Heart right ventricle (tissue), 16 donors: ENCODE measurements at regions not wholly inside any gene's neighbourhood (a gene's known extent, or its start where the extent isn't known, plus 50 kb on each side); places are given as distances from the start of the nearest gene placed in this dataset.

ENCODE experiments used
- ATAC-seq, 8 donors: fragments of 200-7000 bp; cut with Tn5 transposase; one replicate each; pipeline ENCODE4 v1.9.1; 2020; ENCODE audit warnings: mild to moderate bottlenecking in 8 of 8, moderate library complexity in 8 of 8, moderate number of reproducible peaks in 1 of 8
- DNase-seq, 2 donors: peaks; one replicate each; pipeline ENCODE4 v3.0.0-alpha.2; 2020
- H3K27ac ChIP-seq, 10 donors: fragments of 200-600 bp; sonication (generic) in 2 of 10; one replicate each; pipeline versions ENCODE4 v1.5.0 to v1.8.0; 2020 to 2022; ENCODE audit warnings: mild to moderate bottlenecking in 3 of 10
- H3K27me3 ChIP-seq, 7 donors: fragments of 200-600 bp; one replicate each; pipeline ENCODE4 v1.8.0; 2021 to 2022; ENCODE audit warnings: mild to moderate bottlenecking in 2 of 7
- H3K36me3 ChIP-seq, 9 donors: fragments of 200-600 bp; sonication (generic) in 1 of 9; one replicate each; pipeline versions ENCODE4 v1.5.0 to v1.8.0; 2020 to 2022; ENCODE audit warnings: mild to moderate bottlenecking in 2 of 9
- H3K4me1 ChIP-seq, 9 donors: fragments of 200-600 bp; sonication (generic) in 1 of 9; one replicate each; pipeline versions ENCODE4 v1.5.0 to v1.8.0; 2020 to 2022; ENCODE audit warnings: mild to moderate bottlenecking in 4 of 9
- H3K4me3 ChIP-seq, 10 donors: fragments of 200-600 bp; sonication (generic) in 2 of 10; one replicate each; pipeline versions ENCODE4 v1.5.0 to v1.8.0; 2020 to 2022; ENCODE audit warnings: mild to moderate bottlenecking in 7 of 10, moderate library complexity in 2 of 10
- H3K9me3 ChIP-seq, 11 donors: fragments of 200-600 bp in 10 of 11; sonication (generic) in 2 of 11; one replicate each; pipeline versions ENCODE4 v1.5.0 to v1.8.0; 2013 to 2022; ENCODE audit warnings: mild to moderate bottlenecking in 2 of 11, control low read depth in 1 of 11, moderate library complexity in 1 of 11
- CTCF ChIP-seq, 9 donors: fragments of 200-600 bp; sonication (generic) in 2 of 9; IDR thresholded peaks; one replicate each; pipeline versions ENCODE4 v1.5.0 to v1.8.0; 2021 to 2022; ENCODE audit warnings: antibody characterized with exemption in 9 of 9, mild to moderate bottlenecking in 5 of 9, moderate library complexity in 1 of 9
- WGBS, 2 donors: extraction: QIAGEN DNeasy Blood & Tissue Kit; methylation state at CpG; one replicate each; pipeline ENCODE4 v1.1.7; 2013; ENCODE audit warnings: inconsistent platforms in 1 of 2; 5-methylcytosine and 5-hydroxymethylcytosine counted together
- intact Hi-C, 10 donors: fragments of 100-400 bp; cut with DNase I; formaldehyde crosslinking; loops; one replicate each; pipeline versions ENCODE4 v1.11.1 to v1.14.2; 2022
- donor health status: Arrhythmogenic right ventricular cardiomyopathy.
- donor health status: ischemic (EF 13 %, LVEDD 7.1; RV severe dilation, severe dysfunction).
- donor health status: healthy with polysubstance abuse.
- donor health status: DM: no; HTN: yes; CAD: no.
- donor health status: DM: no; HTN: no; CAD: no.
- donor health status: ischemic (EF 25% LVEDD 6.9; RV normal size, moderate dysfunction).
- donor health status: ischemic (EF 25% LVEDD 5.7; RV mildly dilated, moderate dysfunction).
- donor health status: healthy.
- donor health status: DM: yes; HTN: yes; CAD: no.
- donor health status: Ischemic cardiomyopathy.
- donor health status: ischemic (EF 35%, LVEDD 5.7; RV mildly dilated, moderate dysfunction).
- donor health status: nonischemic (EF 11% LVEDD 7.7; RV severe dilation, severe dysfunction).
- donor health status: DM: yes; HTN: yes; CAD: no.
- donor health status: PGD.
- donor health status: ischemic (EF 29% LVEDD 5.4; RV normal size, mild dysfunction).
- donor health status: nonischemic (EF 23%, LVEDD 6.1; RV moderate dilation, normal function).

DNA sequence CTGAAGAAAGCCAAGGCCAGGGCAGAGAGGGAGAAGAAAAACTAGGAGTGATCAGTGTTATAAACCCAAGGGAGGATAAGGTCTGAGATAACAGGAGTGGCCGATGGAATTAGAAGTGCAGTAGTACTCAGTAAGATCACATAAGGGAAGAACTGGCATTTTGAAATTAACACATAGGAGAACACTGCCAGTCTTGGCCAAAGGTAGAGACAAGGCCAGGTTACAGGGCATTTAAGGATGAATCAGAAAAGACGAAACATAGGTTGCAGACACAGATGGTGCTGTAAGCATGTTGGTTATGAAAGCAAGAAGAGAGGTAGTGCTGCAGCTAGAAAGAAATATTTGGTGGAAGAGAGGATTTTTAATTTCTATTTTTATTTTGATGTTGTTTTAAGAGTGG lies 278.9 kb upstream of the SNX7 start:
- DNase-seq: no peak
- intact Hi-C loops: no loop called here
- Histone ChIP-seq H3K36me3 (no peaks in the 10 kb centered on the region), H3K27ac (no peak overlapping the region), H3K27me3 (no peaks in the 10 kb centered on the region), H3K9me3 (no peaks in the 10 kb centered on the region), H3K4me1 (peaks cover 0 to 12% (median 0%) of the 10 kb centered on the region in 9 donors), H3K4me3 (no peak overlapping the region)
- no peak for TF ChIP-seq CTCF (IDR thresholded peaks at IDR 0.05)
- 62 to 66% methylated on average over 2 of the region's 2 CpGs for WGBS, 2 donors
- no peak for ATAC-seq

DNA sequence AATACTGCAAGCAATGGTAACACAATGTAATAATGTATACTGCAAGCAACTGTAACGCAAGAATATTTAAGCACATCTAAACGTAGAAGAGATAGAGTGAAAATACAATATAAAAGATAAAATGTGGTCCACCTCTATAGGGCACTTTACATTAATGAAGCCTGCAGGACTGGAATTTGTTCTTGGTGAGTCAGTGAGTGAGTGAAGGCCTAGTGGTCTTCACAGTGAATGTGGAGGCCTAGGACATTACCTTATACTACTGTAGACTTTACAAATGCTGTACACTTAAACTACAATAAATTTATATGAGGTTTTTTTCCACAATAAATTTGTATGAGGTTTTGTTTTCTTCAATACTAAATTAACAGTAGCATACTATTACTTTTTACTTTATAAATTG lies 287.4 kb upstream of the SNX7 start:
- intact Hi-C loops: no loop called here
- H3K27me3 ChIP-seq: no peaks in the 10 kb centered on the region
- DNase-seq (no peak), ATAC-seq (no peak)
- no peak overlapping the region for H3K4me3 ChIP-seq
- H3K4me1 ChIP-seq: no peaks in the 10 kb centered on the region
- no peaks in the 10 kb centered on the region for H3K9me3 ChIP-seq
- H3K36me3 ChIP-seq: no peaks in the 10 kb centered on the region
- H3K27ac ChIP-seq: no peak overlapping the region
- 95% methylated on average over 2 of the region's 2 CpGs for WGBS, 2 donors
- TF ChIP-seq CTCF (IDR thresholded peaks at IDR 0.05): no peak

GRCh38 chr1:98373056-98373455 lies 288.5 kb upstream of the SNX7 start:
- DNase-seq (no peak), ATAC-seq (no peak)
- H3K9me3 ChIP-seq: no peaks in the 10 kb centered on the region
- intact Hi-C loops: no loop called here
- 76 to 94% methylated on average over 2 of the region's 2 CpGs for WGBS, 2 donors
- H3K4me1 ChIP-seq: no peaks in the 10 kb centered on the region
- TF ChIP-seq CTCF (IDR thresholded peaks at IDR 0.05): no peak
- H3K27me3 ChIP-seq: no peaks in the 10 kb centered on the region
- H3K36me3 ChIP-seq: no peaks in the 10 kb centered on the region
- no peak overlapping the region for H3K27ac ChIP-seq
- H3K4me3 ChIP-seq: no peak overlapping the region

DNA sequence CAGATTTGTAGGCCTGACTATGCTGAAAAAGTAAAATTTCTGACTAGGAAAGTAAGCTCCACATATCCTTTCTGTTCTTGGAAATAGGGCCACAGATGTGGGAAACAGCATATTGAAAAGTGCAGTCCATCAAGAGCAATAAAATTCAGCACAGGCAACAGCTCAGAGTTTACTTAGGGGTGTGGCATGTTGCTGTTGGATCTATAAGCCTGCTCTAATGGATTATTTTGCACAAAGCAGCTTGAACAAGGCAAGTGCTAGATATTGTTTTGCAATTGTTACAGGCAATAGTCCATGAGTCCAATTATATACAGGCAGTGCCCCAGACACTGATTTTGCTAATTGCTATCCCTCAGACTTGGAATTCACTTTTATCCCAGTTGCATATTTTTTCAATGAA lies 289.8 kb upstream of the SNX7 start:
- Histone ChIP-seq H3K27me3 (no peaks in the 10 kb centered on the region), H3K4me1 (no peaks in the 10 kb centered on the region), H3K9me3 (no peaks in the 10 kb centered on the region), H3K36me3 (no peaks in the 10 kb centered on the region), H3K4me3 (no peak overlapping the region), H3K27ac (no peak overlapping the region)
- no peak for DNase-seq
- no peak for TF ChIP-seq CTCF (IDR thresholded peaks at IDR 0.05)
- ATAC-seq: no peak
- intact Hi-C loops: no loop called here

DNA sequence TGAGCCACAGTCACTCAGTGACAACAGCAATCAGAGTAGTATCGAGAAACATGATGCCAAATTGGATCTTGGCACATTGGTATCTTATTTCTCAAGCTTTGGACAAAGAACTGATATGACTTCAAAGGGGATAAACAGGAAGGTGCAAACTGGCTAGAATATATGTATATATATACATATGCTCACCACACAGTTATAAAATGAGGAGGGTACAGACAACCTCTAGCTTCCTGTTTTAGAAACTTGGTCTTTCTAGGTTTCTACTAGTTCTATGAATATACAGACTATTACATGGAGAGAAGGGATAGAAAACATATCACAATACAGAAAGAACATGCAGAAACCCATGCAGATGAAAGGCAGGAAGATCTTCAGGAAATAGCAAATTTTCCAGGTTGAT lies 292.1 kb upstream of the SNX7 start:
- no peaks in the 10 kb centered on the region for H3K4me1 ChIP-seq
- H3K9me3 ChIP-seq: peaks cover 0 to 4% (median 0%) of the 10 kb centered on the region in 11 donors
- H3K36me3 ChIP-seq: no peaks in the 10 kb centered on the region
- TF ChIP-seq CTCF (IDR thresholded peaks at IDR 0.05): no peak
- H3K27ac ChIP-seq: no peak overlapping the region
- ATAC-seq (no peak), DNase-seq (no peak)
- intact Hi-C loops: no loop called here
- no peak overlapping the region for H3K4me3 ChIP-seq
- WGBS, 2 donors: 41 to 57% methylated on average over 1 of the region's 1 CpG
- no peaks in the 10 kb centered on the region for H3K27me3 ChIP-seq
